BE2C (cell line): ENCODE measurements at regions not wholly inside any gene's neighbourhood (a gene's known extent, or its start where the extent isn't known, plus 50 kb on each side); places are given as distances from the start of the nearest gene placed in this dataset.

Experiments used
- DNase-seq: peaks from one replicate; pipeline ENCODE4 v3.0.0-alpha.2; 2020
- H3K27me3 ChIP-seq: fragments of 250-450 bp; sonication (Bioruptor Pico); 2 replicates; pipeline ENCODE4 v1.5.1; 2020; ENCODE audit warnings: mild to moderate bottlenecking
- H3K36me3 ChIP-seq: fragments of 250-450 bp; sonication (Bioruptor Pico); 2 replicates; pipeline ENCODE4 v1.5.1; 2020; ENCODE audit warnings: mild to moderate bottlenecking
- H3K4me1 ChIP-seq: fragments of 250-450 bp; sonication (Bioruptor Pico); 2 replicates; pipeline ENCODE4 v1.5.1; 2020
- H3K4me3 ChIP-seq: 2 replicates; pipeline ENCODE4 v1.5.1; 2011; ENCODE audit warnings: low read depth, low read length
- H3K9me3 ChIP-seq: fragments of 250-450 bp; sonication (Bioruptor Pico); 2 replicates; pipeline ENCODE4 v1.5.1; 2020
- TF ChIP-seq, protein P1 (sequence below): IDR thresholded peaks from 2 replicates; pipeline ENCODE4 v1.5.1; 2012; ENCODE audit warnings: mild to moderate bottlenecking, low read depth, low read length

DNA sequence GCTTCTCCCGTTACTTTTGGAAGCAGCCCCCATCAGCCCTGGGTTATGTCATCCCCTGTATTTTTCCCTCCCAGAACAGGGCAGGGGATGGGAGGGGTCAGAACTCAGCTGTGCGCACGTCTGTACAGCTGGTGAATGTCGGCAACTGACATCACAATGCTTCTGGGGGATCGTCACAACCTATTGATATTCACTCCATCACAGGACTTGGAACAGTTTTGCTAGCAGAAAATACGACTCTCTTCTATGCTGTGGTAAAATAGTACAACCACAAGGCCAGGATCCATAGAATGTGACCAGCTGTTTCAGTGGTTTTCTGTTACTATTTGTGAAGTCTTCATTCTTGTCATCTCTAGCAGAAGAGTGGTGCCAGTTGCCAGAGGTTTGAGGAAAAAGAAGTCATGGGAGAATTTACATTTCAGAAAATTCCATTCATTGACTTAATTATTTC lies 77.1 kb upstream of the KLF4 start:
- no peaks in the 10 kb centered on the region for H3K36me3 ChIP-seq
- DNase-seq, result no peak
- TF ChIP-seq, protein P1, sequence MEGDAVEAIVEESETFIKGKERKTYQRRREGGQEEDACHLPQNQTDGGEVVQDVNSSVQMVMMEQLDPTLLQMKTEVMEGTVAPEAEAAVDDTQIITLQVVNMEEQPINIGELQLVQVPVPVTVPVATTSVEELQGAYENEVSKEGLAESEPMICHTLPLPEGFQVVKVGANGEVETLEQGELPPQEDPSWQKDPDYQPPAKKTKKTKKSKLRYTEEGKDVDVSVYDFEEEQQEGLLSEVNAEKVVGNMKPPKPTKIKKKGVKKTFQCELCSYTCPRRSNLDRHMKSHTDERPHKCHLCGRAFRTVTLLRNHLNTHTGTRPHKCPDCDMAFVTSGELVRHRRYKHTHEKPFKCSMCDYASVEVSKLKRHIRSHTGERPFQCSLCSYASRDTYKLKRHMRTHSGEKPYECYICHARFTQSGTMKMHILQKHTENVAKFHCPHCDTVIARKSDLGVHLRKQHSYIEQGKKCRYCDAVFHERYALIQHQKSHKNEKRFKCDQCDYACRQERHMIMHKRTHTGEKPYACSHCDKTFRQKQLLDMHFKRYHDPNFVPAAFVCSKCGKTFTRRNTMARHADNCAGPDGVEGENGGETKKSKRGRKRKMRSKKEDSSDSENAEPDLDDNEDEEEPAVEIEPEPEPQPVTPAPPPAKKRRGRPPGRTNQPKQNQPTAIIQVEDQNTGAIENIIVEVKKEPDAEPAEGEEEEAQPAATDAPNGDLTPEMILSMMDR, result no peak

DNA sequence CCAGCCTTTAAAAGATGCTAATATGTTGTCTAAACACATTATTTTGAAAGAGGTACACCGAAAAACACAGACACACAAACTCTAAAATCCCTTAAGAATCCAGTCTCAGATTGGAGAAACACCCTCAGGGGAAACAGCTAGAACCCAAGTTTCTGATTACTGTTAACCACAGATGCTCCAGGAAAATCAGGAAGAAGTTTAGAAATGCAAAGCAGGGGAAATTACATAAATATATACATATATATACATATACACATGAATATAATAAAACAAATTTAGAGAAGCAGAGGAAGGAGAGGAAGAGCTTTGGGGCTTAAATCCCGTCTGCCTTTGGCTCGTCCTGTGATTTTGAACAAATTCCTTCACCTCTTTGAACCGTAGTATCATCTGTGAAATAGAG lies 73.2 kb upstream of the KLF4 start:
- H3K4me3 ChIP-seq, result no peak overlapping the region
- no peaks in the 10 kb centered on the region for H3K4me1 ChIP-seq
- TF ChIP-seq, protein P1, result no peak
- H3K27me3 ChIP-seq, result no peaks in the 10 kb centered on the region
- no peaks in the 10 kb centered on the region for H3K36me3 ChIP-seq
- no peaks in the 10 kb centered on the region for H3K9me3 ChIP-seq
- no peak for DNase-seq

More for the DNA sequence above, 77.1 kb upstream of the KLF4 start:
- Histone ChIP-seq H3K4me3 (no peak overlapping the region), H3K27me3 (no peaks in the 10 kb centered on the region), H3K9me3 (no peaks in the 10 kb centered on the region), H3K4me1 (no peaks in the 10 kb centered on the region)

DNA sequence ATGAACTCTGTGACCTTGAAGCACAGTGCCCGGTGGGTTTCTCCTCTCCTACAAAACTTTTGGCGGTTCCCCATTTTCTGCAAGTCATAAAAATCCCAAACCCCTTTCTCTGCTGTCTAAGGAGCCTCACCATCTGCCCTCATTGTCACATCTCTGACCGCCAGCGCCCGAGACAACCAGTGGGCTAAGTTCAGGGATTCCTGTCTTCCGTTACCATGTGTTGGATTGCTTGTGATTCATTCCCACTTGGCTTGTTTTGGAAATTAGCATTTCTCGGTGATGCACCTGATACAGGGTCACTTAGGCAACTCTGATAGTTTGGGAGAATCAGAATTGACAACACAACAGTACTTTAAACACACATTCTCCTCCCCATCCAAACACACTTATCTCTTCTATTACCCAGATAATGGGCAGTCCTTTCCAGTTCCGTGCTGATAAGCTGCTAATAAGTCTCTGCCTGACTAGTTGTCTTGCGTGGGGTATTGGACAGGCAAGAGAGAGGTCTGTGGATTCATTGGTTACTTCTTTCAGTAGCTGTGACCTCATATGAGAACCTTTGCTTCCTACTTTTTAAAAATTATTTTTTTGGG lies 70.0 kb upstream of the KLF4 start:
- no peak for DNase-seq
- TF ChIP-seq, protein P1, result no peak
- H3K9me3 ChIP-seq, result no peaks in the 10 kb centered on the region
- no peak overlapping the region for H3K4me3 ChIP-seq
- no peaks in the 10 kb centered on the region for H3K4me1 ChIP-seq
- H3K27me3 ChIP-seq, result no peaks in the 10 kb centered on the region
- no peaks in the 10 kb centered on the region for H3K36me3 ChIP-seq

DNA sequence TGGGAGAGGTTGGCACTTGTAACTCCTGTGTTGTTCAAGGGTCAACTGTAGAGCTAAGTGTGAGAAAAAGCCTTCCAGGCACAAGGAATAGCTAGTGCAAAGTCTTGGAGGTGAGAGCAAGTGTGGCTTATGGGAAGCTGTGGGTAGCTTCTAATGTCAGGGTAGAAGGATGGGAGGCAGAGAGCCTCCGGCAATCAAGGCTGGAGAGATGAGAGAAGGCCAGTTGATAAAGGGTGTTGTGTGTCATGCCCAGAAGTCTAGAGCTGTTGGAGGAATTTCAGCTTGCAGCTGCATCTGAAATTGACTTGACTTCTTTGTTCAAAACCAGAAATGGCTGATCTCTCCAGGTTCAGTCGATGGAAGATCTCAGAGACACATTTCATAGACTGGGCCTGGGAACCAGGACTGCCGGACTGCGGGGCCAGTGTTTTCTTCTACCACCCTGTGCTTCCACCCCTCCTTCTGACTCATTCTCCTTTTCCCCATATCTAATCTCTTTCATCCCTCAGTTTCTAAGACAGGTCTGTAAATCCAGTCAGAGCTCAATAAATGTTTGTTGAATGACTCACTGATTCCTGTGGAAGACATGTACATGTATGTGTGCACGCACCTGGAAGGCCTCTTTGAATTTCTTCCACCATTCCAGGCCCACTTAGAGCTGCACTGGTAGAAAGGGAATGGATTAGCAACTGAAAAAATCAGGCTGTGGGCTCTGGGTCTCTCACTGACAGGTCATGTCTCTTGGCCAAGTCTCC lies 67.8 kb upstream of the KLF4 start:
- H3K9me3 ChIP-seq, result no peaks in the 10 kb centered on the region
- DNase-seq, result no peak
- no peaks in the 10 kb centered on the region for H3K27me3 ChIP-seq
- H3K4me3 ChIP-seq, result no peak overlapping the region
- TF ChIP-seq, protein P1, result no peak
- H3K36me3 ChIP-seq, result no peaks in the 10 kb centered on the region
- H3K4me1 ChIP-seq, result no peaks in the 10 kb centered on the region

DNA sequence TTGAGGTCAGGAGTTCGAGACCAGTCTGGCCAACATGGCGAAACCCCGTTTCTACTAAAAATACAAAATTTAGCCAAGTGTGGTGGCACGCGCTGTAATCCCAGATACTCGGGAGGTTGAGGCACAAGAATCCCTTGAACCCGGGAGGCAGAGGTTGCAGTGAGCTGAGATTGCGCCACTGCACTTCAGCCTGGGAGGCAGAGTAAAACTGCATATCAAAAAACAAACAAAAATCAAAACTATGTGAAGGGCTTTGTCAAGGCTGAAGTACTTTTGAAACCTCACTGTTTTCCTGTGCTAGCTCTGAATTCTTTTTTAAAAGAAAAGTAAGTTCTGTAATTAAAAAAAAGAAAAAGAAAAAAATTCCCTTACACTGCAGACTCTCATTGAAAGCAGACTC lies 65.1 kb upstream of the KLF4 start:
- Histone ChIP-seq H3K36me3 (no peaks in the 10 kb centered on the region), H3K9me3 (no peaks in the 10 kb centered on the region), H3K4me3 (no peak overlapping the region), H3K27me3 (no peaks in the 10 kb centered on the region), H3K4me1 (no peaks in the 10 kb centered on the region)
- TF ChIP-seq, protein P1, result no peak
- no peak for DNase-seq
